Adipocyte (in vitro differentiated cells): ENCODE measurements at regions not wholly inside any gene's neighbourhood (a gene's known extent, or its start where the extent isn't known, plus 50 kb on each side); places are given as distances from the start of the nearest gene placed in this dataset.

Experiments
- DNase-seq: peaks from one replicate; pipeline ENCODE4 v3.0.0-alpha.2; 2015; ENCODE audit warnings: low read depth
- H3K27me3 ChIP-seq: replicated peaks from 2 replicates; pipeline ENCODE4 v1.7.0; 2013; ENCODE audit warnings: mild to moderate bottlenecking, low read length, moderate library complexity; ENCODE audit not compliant: control insufficient read depth, insufficient read depth
- H3K36me3 ChIP-seq: 2 replicates; pipeline ENCODE4 v1.7.0; 2013; ENCODE audit warnings: low read length, mild to moderate bottlenecking, moderate library complexity; ENCODE audit not compliant: control insufficient read depth, insufficient read depth, severe bottlenecking
- H3K4me1 ChIP-seq: 2 replicates; pipeline ENCODE4 v1.7.0; 2013; ENCODE audit warnings: mild to moderate bottlenecking, low read length, moderate library complexity; ENCODE audit not compliant: control insufficient read depth, insufficient read depth
- H3K4me3 ChIP-seq: 2 replicates; pipeline ENCODE4 v1.7.0; 2013; ENCODE audit warnings: mild to moderate bottlenecking, low read length, moderate library complexity
- H3K9ac ChIP-seq: 2 replicates; pipeline ENCODE4 v1.7.0; 2013; ENCODE audit warnings: mild to moderate bottlenecking, low read length, moderate library complexity
- H3K9me3 ChIP-seq: 2 replicates; pipeline ENCODE4 v1.7.0; 2013; ENCODE audit warnings: mild to moderate bottlenecking, low read length, moderate library complexity; ENCODE audit not compliant: control insufficient read depth

GRCh38 chr11:44670794-44671193 lies 56.0 kb upstream of the TSPAN18 start:
- Histone ChIP-seq H3K4me1 (no peaks in the 10 kb centered on the region), H3K4me3 (no peak overlapping the region), H3K9me3 (no peaks in the 10 kb centered on the region), H3K9ac (no peak overlapping the region), H3K27me3 (peaks cover 51% of the 10 kb centered on the region), H3K36me3 (no peaks in the 10 kb centered on the region)
- no peak for DNase-seq

- DNase-seq, result no peak
- Histone ChIP-seq H3K4me1 (no peaks in the 10 kb centered on the region), H3K9ac (no peak overlapping the region)
These were observed 55.5 kb upstream of the TSPAN18 start for GRCh38 chr11:44671234-44671633.

GRCh38 chr11:44673688-44674087 lies 53.1 kb upstream of the TSPAN18 start:
- peaks cover 35% of the 10 kb centered on the region for H3K27me3 ChIP-seq
- H3K4me1 ChIP-seq, result no peaks in the 10 kb centered on the region
- no peaks in the 10 kb centered on the region for H3K36me3 ChIP-seq
- no peak for DNase-seq
- H3K9me3 ChIP-seq, result no peaks in the 10 kb centered on the region
- no peak overlapping the region for H3K9ac ChIP-seq
- no peak overlapping the region for H3K4me3 ChIP-seq

More at GRCh38 chr11:44671234-44671633, 55.5 kb upstream of the TSPAN18 start:
- H3K9me3 ChIP-seq, result no peaks in the 10 kb centered on the region
- peaks cover 49% of the 10 kb centered on the region for H3K27me3 ChIP-seq
- no peaks in the 10 kb centered on the region for H3K36me3 ChIP-seq
- H3K4me3 ChIP-seq, result no peak overlapping the region

- Histone ChIP-seq H3K4me3 (no peak overlapping the region), H3K36me3 (no peaks in the 10 kb centered on the region), H3K9ac (no peak overlapping the region), H3K27me3 (peaks cover 26% of the 10 kb centered on the region), H3K9me3 (no peaks in the 10 kb centered on the region), H3K4me1 (no peaks in the 10 kb centered on the region)
- DNase-seq, result no peak
These were observed 52.0 kb upstream of the TSPAN18 start for GRCh38 chr11:44674809-44675208.

GRCh38 chr11:44675906-44676305 lies 50.9 kb upstream of the TSPAN18 start:
- Histone ChIP-seq H3K36me3 (no peaks in the 10 kb centered on the region), H3K9ac (no peak overlapping the region), H3K4me1 (no peaks in the 10 kb centered on the region), H3K9me3 (no peaks in the 10 kb centered on the region), H3K4me3 (no peak overlapping the region), H3K27me3 (peaks cover 29% of the 10 kb centered on the region)
- DNase-seq, result no peak
